ENCODE measurements at regions not wholly inside any gene's neighbourhood (a gene's known extent, or its start where the extent isn't known, plus 50 kb on each side); places are given as distances from the start of the nearest gene placed in this dataset.

DNA sequence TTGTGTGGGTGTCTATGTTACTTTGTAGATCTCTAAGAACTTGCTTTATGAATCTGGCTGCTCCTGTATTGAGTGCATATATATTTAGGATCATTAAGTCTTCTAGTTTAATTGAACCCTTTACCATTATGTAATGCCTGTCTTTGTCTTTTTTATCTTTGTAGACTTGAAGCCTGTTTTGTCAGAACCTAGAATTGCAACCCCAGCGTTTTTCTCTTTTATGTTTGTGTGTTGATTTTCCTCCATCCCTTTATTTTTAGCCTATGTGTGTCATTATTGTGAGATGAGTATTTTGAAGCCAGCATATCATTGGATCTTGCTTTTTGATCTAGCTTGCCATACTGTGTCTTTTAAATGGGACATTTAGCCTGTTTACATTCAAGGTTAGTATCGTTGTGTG lies 573.2 kb downstream of the BRINP3 start:
- H3K9ac ChIP-seq (ENCODE audit: low read length in 3 of 3), result no peak overlapping the region
- H3K9me3 ChIP-seq (ENCODE audit: control insufficient read depth in 2 of 3, insufficient read depth in 1 of 3, low read length in 3 of 3), result no peaks in the 10 kb centered on the region
- FAIRE-seq (no peak), DNase-seq (no peak)
- H3K36me3 ChIP-seq (ENCODE audit: control insufficient read depth in 2 of 3, insufficient read depth in 3 of 3, low read length in 3 of 3), result no peaks in the 10 kb centered on the region
- H3K27me3 ChIP-seq (ENCODE audit: control insufficient read depth, insufficient read depth, low read length), result no peaks in the 10 kb centered on the region
- no peak overlapping the region for H3K4me3 ChIP-seq (ENCODE audit: low read length in 3 of 3)
- no peaks in the 10 kb centered on the region for H3K4me1 ChIP-seq (ENCODE audit: control insufficient read depth in 2 of 3, insufficient read depth in 2 of 3, low read depth in 1 of 3, low read length in 3 of 3)
- TF ChIP-seq, protein P1, sequence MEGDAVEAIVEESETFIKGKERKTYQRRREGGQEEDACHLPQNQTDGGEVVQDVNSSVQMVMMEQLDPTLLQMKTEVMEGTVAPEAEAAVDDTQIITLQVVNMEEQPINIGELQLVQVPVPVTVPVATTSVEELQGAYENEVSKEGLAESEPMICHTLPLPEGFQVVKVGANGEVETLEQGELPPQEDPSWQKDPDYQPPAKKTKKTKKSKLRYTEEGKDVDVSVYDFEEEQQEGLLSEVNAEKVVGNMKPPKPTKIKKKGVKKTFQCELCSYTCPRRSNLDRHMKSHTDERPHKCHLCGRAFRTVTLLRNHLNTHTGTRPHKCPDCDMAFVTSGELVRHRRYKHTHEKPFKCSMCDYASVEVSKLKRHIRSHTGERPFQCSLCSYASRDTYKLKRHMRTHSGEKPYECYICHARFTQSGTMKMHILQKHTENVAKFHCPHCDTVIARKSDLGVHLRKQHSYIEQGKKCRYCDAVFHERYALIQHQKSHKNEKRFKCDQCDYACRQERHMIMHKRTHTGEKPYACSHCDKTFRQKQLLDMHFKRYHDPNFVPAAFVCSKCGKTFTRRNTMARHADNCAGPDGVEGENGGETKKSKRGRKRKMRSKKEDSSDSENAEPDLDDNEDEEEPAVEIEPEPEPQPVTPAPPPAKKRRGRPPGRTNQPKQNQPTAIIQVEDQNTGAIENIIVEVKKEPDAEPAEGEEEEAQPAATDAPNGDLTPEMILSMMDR (IDR thresholded peaks at IDR 0.05; ENCODE audit: borderline replicate concordance, extremely low read depth, insufficient read depth), result no peak
- intact Hi-C loops (cut with DNase I), result no loop called here
- no peak overlapping the region for H3K27ac ChIP-seq (ENCODE audit: low read depth in 2 of 2, low read length in 2 of 2)

- no peaks in the 10 kb centered on the region for H3K27me3 ChIP-seq (ENCODE audit: control insufficient read depth, insufficient read depth, low read length)
- DNase-seq, result no peak
- TF ChIP-seq, protein P1 (IDR thresholded peaks at IDR 0.05; ENCODE audit: borderline replicate concordance, extremely low read depth, insufficient read depth), result no peak
Observed at GRCh38 chr1:189908113-189908512, 569.6 kb downstream of the BRINP3 start.

GRCh38 chr1:189921613-189922012 lies 556.1 kb downstream of the BRINP3 start:
- Histone ChIP-seq H3K9ac (ENCODE audit: low read length in 3 of 3) (no peak overlapping the region), H3K27ac (ENCODE audit: low read depth in 2 of 2, low read length in 2 of 2) (no peak overlapping the region), H3K27me3 (ENCODE audit: control insufficient read depth, insufficient read depth, low read length) (no peaks in the 10 kb centered on the region), H3K4me3 (ENCODE audit: low read length in 3 of 3) (no peak overlapping the region), H3K9me3 (ENCODE audit: control insufficient read depth in 2 of 3, insufficient read depth in 1 of 3, low read length in 3 of 3) (peaks cover 0 to 4% (median 0%) of the 10 kb centered on the region in 3 donors), H3K36me3 (ENCODE audit: control insufficient read depth in 2 of 3, insufficient read depth in 3 of 3, low read length in 3 of 3) (no peaks in the 10 kb centered on the region), H3K4me1 (ENCODE audit: control insufficient read depth in 2 of 3, insufficient read depth in 2 of 3, low read depth in 1 of 3, low read length in 3 of 3) (no peaks in the 10 kb centered on the region)
- FAIRE-seq (peak; percentile 6), DNase-seq (no peak)
- intact Hi-C loops (cut with DNase I), result no loop called here
- TF ChIP-seq, protein P1 (IDR thresholded peaks at IDR 0.05; ENCODE audit: borderline replicate concordance, extremely low read depth, insufficient read depth), result no peak

More at GRCh38 chr1:189908113-189908512, 569.6 kb downstream of the BRINP3 start:
- no peak overlapping the region for H3K4me3 ChIP-seq (ENCODE audit: low read length in 3 of 3)
- intact Hi-C loops (cut with DNase I), result no loop called here
- no peaks in the 10 kb centered on the region for H3K36me3 ChIP-seq (ENCODE audit: control insufficient read depth in 2 of 3, insufficient read depth in 3 of 3, low read length in 3 of 3)
- H3K4me1 ChIP-seq (ENCODE audit: control insufficient read depth in 2 of 3, insufficient read depth in 2 of 3, low read depth in 1 of 3, low read length in 3 of 3), result no peaks in the 10 kb centered on the region
- no peak for FAIRE-seq
- no peak overlapping the region for H3K9ac ChIP-seq (ENCODE audit: low read length in 3 of 3)
- H3K27ac ChIP-seq (ENCODE audit: low read depth in 2 of 2, low read length in 2 of 2), result no peak overlapping the region
- no peaks in the 10 kb centered on the region for H3K9me3 ChIP-seq (ENCODE audit: control insufficient read depth in 2 of 3, insufficient read depth in 1 of 3, low read length in 3 of 3)

GRCh38 chr1:189927641-189928040 lies 550.0 kb downstream of the BRINP3 start:
- Histone ChIP-seq H3K27ac (ENCODE audit: low read depth in 2 of 2, low read length in 2 of 2) (no peak overlapping the region), H3K4me3 (ENCODE audit: low read length in 3 of 3) (no peak overlapping the region), H3K36me3 (ENCODE audit: control insufficient read depth in 2 of 3, insufficient read depth in 3 of 3, low read length in 3 of 3) (no peaks in the 10 kb centered on the region), H3K9me3 (ENCODE audit: control insufficient read depth in 2 of 3, insufficient read depth in 1 of 3, low read length in 3 of 3) (no peaks in the 10 kb centered on the region), H3K9ac (ENCODE audit: low read length in 3 of 3) (no peak overlapping the region), H3K27me3 (ENCODE audit: control insufficient read depth, insufficient read depth, low read length) (no peaks in the 10 kb centered on the region), H3K4me1 (ENCODE audit: control insufficient read depth in 2 of 3, insufficient read depth in 2 of 3, low read depth in 1 of 3, low read length in 3 of 3) (no peaks in the 10 kb centered on the region)
- no peak for DNase-seq
- no peak for FAIRE-seq
- intact Hi-C loops (cut with DNase I), result no loop called here
- TF ChIP-seq, protein P1 (IDR thresholded peaks at IDR 0.05; ENCODE audit: borderline replicate concordance, extremely low read depth, insufficient read depth), result no peak
